ENCODE measurements at regions not wholly inside any gene's neighbourhood (a gene's known extent, or its start where the extent isn't known, plus 50 kb on each side); places are given as distances from the start of the nearest gene placed in this dataset.

- TF ChIP-seq POLR2A (IDR thresholded peaks at IDR 0.05; ENCODE audit: low read depth, low read length) (no peak), REST (IDR thresholded peaks at IDR 0.05; ENCODE audit: low read depth, low read length) (no peak), RBBP5 (conservative IDR thresholded peaks at IDR 0.05) (no peak), POLR2AphosphoS2 (IDR thresholded peaks at IDR 0.05; ENCODE audit: low read depth, low read length) (no peak), EZH2 (IDR thresholded peaks at IDR 0.05; ENCODE audit: borderline replicate concordance, control insufficient read depth, low read depth, low read length) (no peak), GABPA (IDR thresholded peaks at IDR 0.05; ENCODE audit: low read depth) (no peak), BMI1 (IDR thresholded peaks at IDR 0.05; ENCODE audit: borderline replicate concordance) (no peak), RCOR1 (conservative IDR thresholded peaks at IDR 0.05; ENCODE audit: low read depth, low read length) (no peak), NR2C1 (IDR thresholded peaks at IDR 0.05) (no peak), DPF2 (IDR thresholded peaks at IDR 0.05) (no peak)
Measured at GRCh38 chr21:31552826-31553225, 106.7 kb upstream of the SOD1 start.
